ENCODE measurements at regions not wholly inside any gene's neighbourhood (a gene's known extent, or its start where the extent isn't known, plus 50 kb on each side); places are given as distances from the start of the nearest gene placed in this dataset.

GRCh38 chr9:89994988-89995613 is 390.3 kb downstream of the GADD45G start:
- Mint-ChIP-seq H3K27me3 (ENCODE audit: insufficient read depth, low read depth, poor library complexity) (peaks cover 3% of the 10 kb centered on the region), H3K27ac (no peak overlapping the region), H3K9me3 (peaks cover 11% of the 10 kb centered on the region; the same call in 2 of the 3 replicates), H3K4me1 (peaks cover 8% of the 10 kb centered on the region), H3K36me3 (ENCODE audit: low read depth) (peaks cover 3% of the 10 kb centered on the region; the same call in 2 of the 3 replicates), H3K4me3 (no peak overlapping the region)
- H3K27ac ChIP-seq (ENCODE audit: low read depth) = no peak overlapping the region
- H3F3A ChIP-seq (replicated peaks; ENCODE audit: low read depth) = no peaks in the 10 kb centered on the region
- H3K27me3 ChIP-seq (ENCODE audit: insufficient read depth) = no peaks in the 10 kb centered on the region
- H3K4me3 ChIP-seq = no peak overlapping the region
- no peaks in the 10 kb centered on the region for H4K20me1 ChIP-seq (replicated peaks; ENCODE audit: insufficient read depth)
- H2AFZ ChIP-seq = 0 out of 2 replicates have a peak overlapping the region, but pooled peaks have one; percentile 23
- 0 out of 2 replicates have a peak overlapping the region, but pooled peaks have one; percentile 66 for H3K4me2 ChIP-seq
- ATAC-seq (no peak), DNase-seq (ENCODE audit: low spot score) (no peak)
- H3K9me2 ChIP-seq (ENCODE audit: insufficient read depth) = no peaks in the 10 kb centered on the region
- H3K36me3 ChIP-seq (ENCODE audit: insufficient read depth) = no peaks in the 10 kb centered on the region
- TF ChIP-seq JUNB (IDR thresholded peaks at IDR 0.05; ENCODE audit: unreplicated experiment) (no peak), ETS1 (IDR thresholded peaks at IDR 0.05) (no peak), STAT1 (IDR thresholded peaks at IDR 0.05; ENCODE audit: unreplicated experiment) (no peak), POLR2AphosphoS5 (IDR thresholded peaks at IDR 0.05; ENCODE audit: low read depth) (no peak), REST (IDR thresholded peaks at IDR 0.05; ENCODE audit: unreplicated experiment) (no peak), NANOG (IDR thresholded peaks at IDR 0.05; ENCODE audit: borderline replicate concordance) (no peak), CREB1 (CRISPR knock-in tag; IDR thresholded peaks at IDR 0.05; ENCODE audit: low read depth) (no peak), EZH2 (IDR thresholded peaks at IDR 0.05; ENCODE audit: low read depth, unreplicated experiment) (no peak), ZNF331 (CRISPR knock-in tag; IDR thresholded peaks at IDR 0.05; ENCODE audit: low read depth) (no peak), EZH2phosphoT487 (IDR thresholded peaks at IDR 0.05; ENCODE audit: unreplicated experiment) (no peak)
- TF ChIP-seq, protein P1, sequence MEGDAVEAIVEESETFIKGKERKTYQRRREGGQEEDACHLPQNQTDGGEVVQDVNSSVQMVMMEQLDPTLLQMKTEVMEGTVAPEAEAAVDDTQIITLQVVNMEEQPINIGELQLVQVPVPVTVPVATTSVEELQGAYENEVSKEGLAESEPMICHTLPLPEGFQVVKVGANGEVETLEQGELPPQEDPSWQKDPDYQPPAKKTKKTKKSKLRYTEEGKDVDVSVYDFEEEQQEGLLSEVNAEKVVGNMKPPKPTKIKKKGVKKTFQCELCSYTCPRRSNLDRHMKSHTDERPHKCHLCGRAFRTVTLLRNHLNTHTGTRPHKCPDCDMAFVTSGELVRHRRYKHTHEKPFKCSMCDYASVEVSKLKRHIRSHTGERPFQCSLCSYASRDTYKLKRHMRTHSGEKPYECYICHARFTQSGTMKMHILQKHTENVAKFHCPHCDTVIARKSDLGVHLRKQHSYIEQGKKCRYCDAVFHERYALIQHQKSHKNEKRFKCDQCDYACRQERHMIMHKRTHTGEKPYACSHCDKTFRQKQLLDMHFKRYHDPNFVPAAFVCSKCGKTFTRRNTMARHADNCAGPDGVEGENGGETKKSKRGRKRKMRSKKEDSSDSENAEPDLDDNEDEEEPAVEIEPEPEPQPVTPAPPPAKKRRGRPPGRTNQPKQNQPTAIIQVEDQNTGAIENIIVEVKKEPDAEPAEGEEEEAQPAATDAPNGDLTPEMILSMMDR (conservative IDR thresholded peaks at IDR 0.05; ENCODE audit: low read depth in 2 of 2) = no peak
- TF ChIP-seq, protein P2, sequence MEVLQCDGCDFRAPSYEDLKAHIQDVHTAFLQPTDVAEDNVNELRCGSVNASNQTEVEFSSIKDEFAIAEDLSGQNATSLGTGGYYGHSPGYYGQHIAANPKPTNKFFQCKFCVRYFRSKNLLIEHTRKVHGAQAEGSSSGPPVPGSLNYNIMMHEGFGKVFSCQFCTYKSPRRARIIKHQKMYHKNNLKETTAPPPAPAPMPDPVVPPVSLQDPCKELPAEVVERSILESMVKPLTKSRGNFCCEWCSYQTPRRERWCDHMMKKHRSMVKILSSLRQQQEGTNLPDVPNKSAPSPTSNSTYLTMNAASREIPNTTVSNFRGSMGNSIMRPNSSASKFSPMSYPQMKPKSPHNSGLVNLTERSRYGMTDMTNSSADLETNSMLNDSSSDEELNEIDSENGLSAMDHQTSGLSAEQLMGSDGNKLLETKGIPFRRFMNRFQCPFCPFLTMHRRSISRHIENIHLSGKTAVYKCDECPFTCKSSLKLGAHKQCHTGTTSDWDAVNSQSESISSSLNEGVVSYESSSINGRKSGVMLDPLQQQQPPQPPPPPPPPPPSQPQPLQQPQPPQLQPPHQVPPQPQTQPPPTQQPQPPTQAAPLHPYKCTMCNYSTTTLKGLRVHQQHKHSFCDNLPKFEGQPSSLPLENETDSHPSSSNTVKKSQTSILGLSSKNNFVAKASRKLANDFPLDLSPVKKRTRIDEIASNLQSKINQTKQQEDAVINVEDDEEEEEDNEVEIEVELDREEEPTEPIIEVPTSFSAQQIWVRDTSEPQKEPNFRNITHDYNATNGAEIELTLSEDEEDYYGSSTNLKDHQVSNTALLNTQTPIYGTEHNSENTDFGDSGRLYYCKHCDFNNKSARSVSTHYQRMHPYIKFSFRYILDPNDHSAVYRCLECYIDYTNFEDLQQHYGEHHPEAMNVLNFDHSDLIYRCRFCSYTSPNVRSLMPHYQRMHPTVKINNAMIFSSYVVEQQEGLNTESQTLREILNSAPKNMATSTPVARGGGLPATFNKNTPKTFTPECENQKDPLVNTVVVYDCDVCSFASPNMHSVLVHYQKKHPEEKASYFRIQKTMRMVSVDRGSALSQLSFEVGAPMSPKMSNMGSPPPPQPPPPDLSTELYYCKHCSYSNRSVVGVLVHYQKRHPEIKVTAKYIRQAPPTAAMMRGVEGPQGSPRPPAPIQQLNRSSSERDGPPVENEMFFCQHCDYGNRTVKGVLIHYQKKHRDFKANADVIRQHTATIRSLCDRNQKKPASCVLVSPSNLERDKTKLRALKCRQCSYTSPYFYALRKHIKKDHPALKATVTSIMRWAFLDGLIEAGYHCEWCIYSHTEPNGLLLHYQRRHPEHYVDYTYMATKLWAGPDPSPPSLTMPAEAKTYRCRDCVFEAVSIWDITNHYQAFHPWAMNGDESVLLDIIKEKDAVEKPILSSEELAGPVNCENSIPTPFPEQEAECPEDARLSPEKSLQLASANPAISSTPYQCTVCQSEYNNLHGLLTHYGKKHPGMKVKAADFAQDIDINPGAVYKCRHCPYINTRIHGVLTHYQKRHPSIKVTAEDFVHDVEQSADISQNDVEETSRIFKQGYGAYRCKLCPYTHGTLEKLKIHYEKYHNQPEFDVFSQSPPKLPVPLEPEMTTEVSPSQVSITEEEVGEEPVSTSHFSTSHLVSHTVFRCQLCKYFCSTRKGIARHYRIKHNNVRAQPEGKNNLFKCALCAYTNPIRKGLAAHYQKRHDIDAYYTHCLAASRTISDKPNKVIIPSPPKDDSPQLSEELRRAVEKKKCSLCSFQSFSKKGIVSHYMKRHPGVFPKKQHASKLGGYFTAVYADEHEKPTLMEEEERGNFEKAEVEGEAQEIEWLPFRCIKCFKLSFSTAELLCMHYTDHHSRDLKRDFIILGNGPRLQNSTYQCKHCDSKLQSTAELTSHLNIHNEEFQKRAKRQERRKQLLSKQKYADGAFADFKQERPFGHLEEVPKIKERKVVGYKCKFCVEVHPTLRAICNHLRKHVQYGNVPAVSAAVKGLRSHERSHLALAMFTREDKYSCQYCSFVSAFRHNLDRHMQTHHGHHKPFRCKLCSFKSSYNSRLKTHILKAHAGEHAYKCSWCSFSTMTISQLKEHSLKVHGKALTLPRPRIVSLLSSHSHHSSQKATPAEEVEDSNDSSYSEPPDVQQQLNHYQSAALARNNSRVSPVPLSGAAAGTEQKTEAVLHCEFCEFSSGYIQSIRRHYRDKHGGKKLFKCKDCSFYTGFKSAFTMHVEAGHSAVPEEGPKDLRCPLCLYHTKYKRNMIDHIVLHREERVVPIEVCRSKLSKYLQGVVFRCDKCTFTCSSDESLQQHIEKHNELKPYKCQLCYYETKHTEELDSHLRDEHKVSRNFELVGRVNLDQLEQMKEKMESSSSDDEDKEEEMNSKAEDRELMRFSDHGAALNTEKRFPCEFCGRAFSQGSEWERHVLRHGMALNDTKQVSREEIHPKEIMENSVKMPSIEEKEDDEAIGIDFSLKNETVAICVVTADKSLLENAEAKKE (CRISPR knock-in tag; IDR thresholded peaks at IDR 0.05) = no peak
- H3K4me1 ChIP-seq (ENCODE audit: insufficient read depth) = peaks cover 13% of the 10 kb centered on the region
- H3K79me2 ChIP-seq (replicated peaks; ENCODE audit: insufficient read depth) = no peaks in the 10 kb centered on the region

Data from GM23338 (cell line).